ENCODE measurements at regions not wholly inside any gene's neighbourhood (a gene's known extent, or its start where the extent isn't known, plus 50 kb on each side); places are given as distances from the start of the nearest gene placed in this dataset.
"Not testable (repeated sequence)": the region's sequence is repeated elsewhere in the genome, so short reads cannot be mapped to it uniquely, and the experiment has no call there.

DNA sequence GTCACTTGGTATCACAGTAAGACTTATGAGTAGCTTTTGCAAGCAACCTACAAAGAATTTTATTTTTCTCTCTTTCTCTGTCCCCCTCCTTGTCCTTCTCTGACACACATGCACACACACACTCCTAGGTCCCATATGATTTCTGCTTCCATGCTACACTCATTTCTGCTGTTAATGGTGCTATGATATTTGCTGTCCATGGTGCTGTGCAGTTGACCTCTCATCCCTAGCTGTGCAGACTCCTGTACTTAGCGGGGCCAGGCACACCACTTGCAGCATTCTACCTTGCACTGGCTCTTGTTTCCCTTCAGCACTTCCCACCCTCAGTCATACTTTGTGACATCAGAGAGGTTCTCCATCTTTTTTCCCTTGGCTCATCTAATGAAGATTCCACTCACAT is 158.9 kb upstream of the CNTNAP4 start:
- no peak for DNase-seq (ENCODE audit: low read depth)
- no peaks in the 10 kb centered on the region for H3K27me3 ChIP-seq (replicated peaks; ENCODE audit: control insufficient read depth, insufficient read depth, low read length)

DNA sequence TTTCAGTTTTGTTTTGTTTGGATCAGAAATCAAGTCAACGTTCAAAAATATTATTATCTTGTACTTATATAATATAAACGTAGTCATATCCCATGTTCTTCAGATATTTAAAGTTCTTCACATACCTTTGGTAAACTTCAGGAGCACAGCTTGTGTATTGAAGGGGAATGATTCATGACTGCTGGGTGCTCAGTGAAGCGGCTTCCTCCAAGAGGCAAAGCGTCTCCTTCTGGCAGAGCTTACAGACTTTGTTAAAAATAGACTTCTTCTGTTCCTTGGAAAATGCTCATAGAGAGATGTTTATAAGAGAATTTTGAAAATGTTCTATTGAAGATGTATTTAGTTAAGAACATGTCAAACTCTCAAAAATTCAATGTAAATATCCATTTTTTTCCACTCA is 155.6 kb upstream of the CNTNAP4 start:
- Histone ChIP-seq H3K27me3 (replicated peaks; ENCODE audit: control insufficient read depth, insufficient read depth, low read length) (no peaks in the 10 kb centered on the region), H3K9me3 (ENCODE audit: control insufficient read depth, low read length) (no peaks in the 10 kb centered on the region), H3K4me3 (ENCODE audit: low read length) (no peak overlapping the region), H3K36me3 (ENCODE audit: control insufficient read depth, insufficient read depth, low read length, severe bottlenecking) (no peaks in the 10 kb centered on the region), H3K4me1 (ENCODE audit: control insufficient read depth, insufficient read depth, low read length) (no peaks in the 10 kb centered on the region), H3K9ac (ENCODE audit: low read length) (no peak overlapping the region)
- DNase-seq (ENCODE audit: low read depth), result peak; percentile 4

More for the DNA sequence above, 158.9 kb upstream of the CNTNAP4 start:
- Histone ChIP-seq H3K9ac (ENCODE audit: low read length) (no peak overlapping the region), H3K4me3 (ENCODE audit: low read length) (no peak overlapping the region), H3K36me3 (ENCODE audit: control insufficient read depth, insufficient read depth, low read length, severe bottlenecking) (no peaks in the 10 kb centered on the region), H3K9me3 (ENCODE audit: control insufficient read depth, low read length) (no peaks in the 10 kb centered on the region), H3K4me1 (ENCODE audit: control insufficient read depth, insufficient read depth, low read length) (peaks cover 6% of the 10 kb centered on the region)

DNA sequence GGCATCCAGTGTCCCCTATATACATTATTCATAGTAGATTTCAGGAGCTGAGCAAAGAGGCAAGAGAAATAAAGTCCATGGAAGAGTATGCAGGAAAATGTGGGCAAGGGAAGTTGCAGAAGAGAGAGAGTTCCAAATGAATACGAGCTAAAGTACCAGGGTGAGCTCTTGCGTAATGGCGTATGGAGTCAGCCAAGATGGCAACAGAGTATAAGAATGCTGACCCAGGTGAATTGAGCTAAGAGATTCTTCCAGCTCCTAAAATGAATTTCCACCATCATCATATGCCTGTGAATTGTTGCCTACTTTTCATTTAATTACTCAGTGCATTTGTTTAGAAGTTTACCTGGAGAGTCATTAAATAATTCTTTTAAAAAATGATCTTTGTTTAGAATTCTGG is 153.2 kb upstream of the CNTNAP4 start:
- H3K4me3 ChIP-seq (ENCODE audit: low read length), result no peak overlapping the region
- DNase-seq (ENCODE audit: low read depth), result no peak
- no peaks in the 10 kb centered on the region for H3K4me1 ChIP-seq (ENCODE audit: control insufficient read depth, insufficient read depth, low read length)
- H3K9me3 ChIP-seq (ENCODE audit: control insufficient read depth, low read length), result no peaks in the 10 kb centered on the region
- H3K27me3 ChIP-seq (replicated peaks; ENCODE audit: control insufficient read depth, insufficient read depth, low read length), result no peaks in the 10 kb centered on the region
- H3K9ac ChIP-seq (ENCODE audit: low read length), result no peak overlapping the region
- no peaks in the 10 kb centered on the region for H3K36me3 ChIP-seq (ENCODE audit: control insufficient read depth, insufficient read depth, low read length, severe bottlenecking)

DNA sequence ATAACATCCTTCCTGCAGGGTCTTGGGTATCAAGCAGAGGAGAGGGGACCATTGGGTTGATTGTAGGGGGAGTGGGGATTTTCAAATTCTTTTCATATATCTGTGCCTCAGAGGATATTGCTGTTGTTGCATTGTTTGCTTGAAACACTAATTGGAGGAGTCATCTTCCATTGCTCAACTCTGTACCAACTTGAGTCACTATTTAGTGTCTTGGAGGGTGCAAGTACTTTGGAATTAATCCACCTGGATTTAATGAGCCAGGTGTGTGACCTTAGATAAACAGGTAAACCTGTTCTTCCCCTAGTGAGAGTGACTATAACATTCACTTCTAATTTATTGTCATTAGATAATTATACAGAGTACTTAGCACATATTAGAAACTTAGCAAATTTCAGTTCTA is 151.3 kb upstream of the CNTNAP4 start:
- no peaks in the 10 kb centered on the region for H3K27me3 ChIP-seq (replicated peaks; ENCODE audit: control insufficient read depth, insufficient read depth, low read length)
- no peaks in the 10 kb centered on the region for H3K36me3 ChIP-seq (ENCODE audit: control insufficient read depth, insufficient read depth, low read length, severe bottlenecking)
- H3K9ac ChIP-seq (ENCODE audit: low read length), result no peak overlapping the region
- no peak overlapping the region for H3K4me3 ChIP-seq (ENCODE audit: low read length)
- H3K9me3 ChIP-seq (ENCODE audit: control insufficient read depth, low read length), result no peaks in the 10 kb centered on the region
- DNase-seq (ENCODE audit: low read depth), result no peak
- no peaks in the 10 kb centered on the region for H3K4me1 ChIP-seq (ENCODE audit: control insufficient read depth, insufficient read depth, low read length)

DNA sequence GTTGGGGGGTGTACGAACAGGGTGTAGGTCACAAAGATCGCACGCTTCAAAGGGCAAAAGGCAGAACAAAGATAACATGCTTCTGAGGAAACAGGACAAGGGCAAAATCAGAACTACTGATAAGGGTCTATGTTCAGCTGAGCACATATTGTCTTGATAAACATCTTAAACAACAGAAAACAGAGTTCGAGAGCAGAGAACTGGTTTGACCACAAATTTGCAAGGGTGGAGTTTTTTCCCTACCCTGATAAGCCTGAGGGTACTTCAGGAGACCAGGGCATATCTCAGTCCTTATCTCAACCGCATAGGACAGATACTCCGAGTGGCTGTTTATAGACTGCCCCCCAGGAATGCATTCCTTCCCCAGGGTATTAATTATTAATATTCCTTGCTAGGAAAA is 139.1 kb upstream of the CNTNAP4 start:
- H3K36me3 ChIP-seq (ENCODE audit: control insufficient read depth, insufficient read depth, low read length, severe bottlenecking); DNase-seq (ENCODE audit: low read depth); H3K4me1 ChIP-seq (ENCODE audit: control insufficient read depth, insufficient read depth, low read length); H3K4me3 ChIP-seq (ENCODE audit: low read length); H3K27me3 ChIP-seq (replicated peaks; ENCODE audit: control insufficient read depth, insufficient read depth, low read length); H3K9me3 ChIP-seq (ENCODE audit: control insufficient read depth, low read length); H3K9ac ChIP-seq (ENCODE audit: low read length): not testable (repeated sequence)

DNA sequence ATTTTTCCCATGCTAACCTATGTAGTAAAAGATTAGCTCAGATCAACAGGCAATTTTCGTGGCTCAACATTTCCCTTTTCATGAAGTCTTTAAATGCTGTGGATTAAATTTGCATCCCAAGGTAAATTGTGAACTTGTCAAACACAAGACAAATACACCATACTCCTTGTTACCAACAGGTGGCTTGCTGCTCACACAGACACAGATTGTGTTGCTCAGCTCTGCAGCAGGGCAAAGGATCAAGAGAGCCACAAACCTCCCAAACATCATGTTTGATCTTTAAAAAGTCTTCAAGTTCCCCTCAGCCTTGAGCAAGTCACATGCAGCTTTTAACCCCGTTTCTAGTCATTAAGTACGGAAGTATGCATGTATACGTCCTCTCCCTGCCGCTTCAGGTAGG is 119.6 kb upstream of the CNTNAP4 start:
- Histone ChIP-seq H3K9me3 (ENCODE audit: control insufficient read depth, low read length) (no peaks in the 10 kb centered on the region), H3K9ac (ENCODE audit: low read length) (no peak overlapping the region), H3K36me3 (ENCODE audit: control insufficient read depth, insufficient read depth, low read length, severe bottlenecking) (no peaks in the 10 kb centered on the region), H3K4me1 (ENCODE audit: control insufficient read depth, insufficient read depth, low read length) (no peaks in the 10 kb centered on the region), H3K27me3 (replicated peaks; ENCODE audit: control insufficient read depth, insufficient read depth, low read length) (no peaks in the 10 kb centered on the region), H3K4me3 (ENCODE audit: low read length) (no peak overlapping the region)
- DNase-seq (ENCODE audit: low read depth), result no peak

DNA sequence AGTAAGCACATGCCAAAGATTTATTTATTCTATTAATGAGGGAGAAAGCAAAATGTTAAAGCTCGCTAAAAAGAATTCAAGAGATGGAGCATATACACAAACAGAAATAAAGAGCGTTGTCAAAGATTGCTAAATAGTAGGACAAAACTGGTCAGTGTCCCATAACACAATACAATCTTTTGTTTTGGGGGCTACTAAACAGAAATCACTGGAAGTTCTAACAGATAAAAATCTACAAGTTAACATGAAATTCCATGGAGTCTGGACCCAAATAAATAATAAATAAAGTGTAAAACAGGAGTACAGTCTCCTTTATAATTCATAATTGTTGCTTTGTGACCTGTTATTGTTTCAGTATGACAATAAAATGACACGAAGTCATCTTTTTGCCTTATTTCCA is 115.2 kb upstream of the CNTNAP4 start:
- Histone ChIP-seq H3K4me3 (ENCODE audit: low read length) (no peak overlapping the region), H3K27me3 (replicated peaks; ENCODE audit: control insufficient read depth, insufficient read depth, low read length) (no peaks in the 10 kb centered on the region), H3K9ac (ENCODE audit: low read length) (no peak overlapping the region), H3K4me1 (ENCODE audit: control insufficient read depth, insufficient read depth, low read length) (no peaks in the 10 kb centered on the region), H3K36me3 (ENCODE audit: control insufficient read depth, insufficient read depth, low read length, severe bottlenecking) (no peaks in the 10 kb centered on the region), H3K9me3 (ENCODE audit: control insufficient read depth, low read length) (no peaks in the 10 kb centered on the region)
- DNase-seq (ENCODE audit: low read depth), result no peak

DNA sequence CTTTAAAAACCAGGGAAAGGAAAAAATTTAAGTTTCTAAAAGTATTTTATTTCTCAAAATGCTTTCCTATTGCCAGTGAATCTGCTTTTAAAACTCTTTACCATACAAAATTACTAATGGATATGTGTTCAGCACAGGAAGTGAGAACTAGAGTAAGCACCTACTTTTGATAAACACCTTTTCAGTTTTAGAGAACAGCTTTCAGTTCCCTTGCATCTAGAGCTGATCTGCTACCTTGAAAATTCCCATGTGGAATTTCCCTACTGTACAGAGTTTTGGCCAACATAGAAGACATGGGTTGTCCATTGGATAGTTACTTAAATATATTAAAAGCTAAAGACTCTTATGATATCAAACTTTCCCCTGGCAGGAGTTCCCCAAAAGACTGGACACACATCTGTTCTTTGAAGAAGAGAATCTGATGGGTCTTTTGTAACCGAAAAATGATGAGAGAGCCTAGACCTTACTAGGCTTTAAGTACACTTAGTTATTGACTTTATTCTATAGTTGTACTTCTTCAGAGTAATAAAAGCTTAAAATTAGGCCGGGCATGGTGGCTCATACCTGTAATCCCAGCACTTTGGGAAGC is 112.1 kb upstream of the CNTNAP4 start:
- Histone ChIP-seq H3K4me3 (ENCODE audit: low read length) (no peak overlapping the region), H3K9me3 (ENCODE audit: control insufficient read depth, low read length) (no peaks in the 10 kb centered on the region), H3K36me3 (ENCODE audit: control insufficient read depth, insufficient read depth, low read length, severe bottlenecking) (no peaks in the 10 kb centered on the region), H3K27me3 (replicated peaks; ENCODE audit: control insufficient read depth, insufficient read depth, low read length) (no peaks in the 10 kb centered on the region), H3K4me1 (ENCODE audit: control insufficient read depth, insufficient read depth, low read length) (no peaks in the 10 kb centered on the region), H3K9ac (ENCODE audit: low read length) (no peak overlapping the region)
- no peak for DNase-seq (ENCODE audit: low read depth)

DNA sequence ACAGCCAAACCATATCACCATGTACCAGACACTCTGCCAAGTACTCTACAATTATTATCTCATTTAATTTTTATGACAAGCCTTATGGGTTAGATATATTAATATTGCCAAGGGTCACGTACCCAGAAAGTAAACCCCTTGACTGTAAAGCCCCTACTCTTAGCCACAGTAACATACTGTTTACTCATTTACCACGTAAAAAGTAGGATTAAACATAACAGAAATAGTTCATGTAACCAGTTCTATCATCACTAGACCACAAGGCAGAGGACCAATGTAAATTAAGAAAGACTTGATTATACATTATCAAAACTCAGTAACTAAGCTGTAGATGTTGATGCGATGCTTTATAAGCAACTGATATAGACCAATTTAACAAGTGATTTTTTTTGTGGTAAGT is 101.5 kb upstream of the CNTNAP4 start:
- Histone ChIP-seq H3K27me3 (replicated peaks; ENCODE audit: control insufficient read depth, insufficient read depth, low read length) (no peaks in the 10 kb centered on the region), H3K9me3 (ENCODE audit: control insufficient read depth, low read length) (peaks cover 9% of the 10 kb centered on the region), H3K36me3 (ENCODE audit: control insufficient read depth, insufficient read depth, low read length, severe bottlenecking) (no peaks in the 10 kb centered on the region), H3K4me3 (ENCODE audit: low read length) (no peak overlapping the region), H3K4me1 (ENCODE audit: control insufficient read depth, insufficient read depth, low read length) (no peaks in the 10 kb centered on the region), H3K9ac (ENCODE audit: low read length) (no peak overlapping the region)
- DNase-seq (ENCODE audit: low read depth), result no peak

DNA sequence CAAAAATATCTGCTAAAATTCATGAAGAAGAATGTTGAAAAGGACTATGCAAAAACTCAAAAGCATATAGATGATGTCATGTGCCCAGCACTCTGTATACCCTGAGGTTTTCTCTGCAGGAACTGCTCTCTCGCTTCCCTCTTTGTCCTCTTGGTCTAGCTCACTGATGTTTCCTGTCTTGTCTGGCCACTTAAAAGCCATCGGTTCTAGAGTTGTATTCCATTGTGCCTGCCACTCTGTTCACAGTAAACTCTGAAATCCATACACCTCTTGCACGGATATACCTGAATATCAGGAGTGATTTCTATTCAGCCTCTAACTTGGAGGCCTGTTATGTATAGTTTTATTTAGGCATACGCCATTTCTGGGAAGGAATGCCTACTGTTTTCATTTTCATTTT is 101.0 kb upstream of the CNTNAP4 start:
- H3K4me1 ChIP-seq (ENCODE audit: control insufficient read depth, insufficient read depth, low read length), result no peaks in the 10 kb centered on the region
- H3K9me3 ChIP-seq (ENCODE audit: control insufficient read depth, low read length), result peaks cover 9% of the 10 kb centered on the region
- H3K36me3 ChIP-seq (ENCODE audit: control insufficient read depth, insufficient read depth, low read length, severe bottlenecking), result no peaks in the 10 kb centered on the region
- H3K27me3 ChIP-seq (replicated peaks; ENCODE audit: control insufficient read depth, insufficient read depth, low read length), result no peaks in the 10 kb centered on the region
- H3K4me3 ChIP-seq (ENCODE audit: low read length), result no peak overlapping the region
- DNase-seq (ENCODE audit: low read depth), result no peak
- H3K9ac ChIP-seq (ENCODE audit: low read length), result no peak overlapping the region

DNA sequence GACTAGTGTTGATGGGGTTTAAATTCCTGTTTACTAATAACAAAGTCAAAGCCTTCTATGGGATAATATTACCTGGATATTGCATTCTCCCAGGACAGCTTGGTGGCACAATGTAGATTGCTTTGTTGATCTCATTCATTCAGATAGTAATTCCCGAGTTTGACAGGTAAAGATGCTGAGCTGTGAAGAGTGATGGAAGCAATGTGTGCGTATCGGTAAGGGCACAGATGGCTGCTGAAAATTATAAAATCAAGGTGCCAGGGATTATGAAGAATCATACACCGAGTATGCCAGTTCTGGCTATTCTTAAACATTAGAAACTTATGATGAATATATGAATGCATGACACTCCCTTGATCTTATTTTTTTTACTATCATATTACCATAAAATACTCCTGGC is 100.6 kb upstream of the CNTNAP4 start:
- no peak overlapping the region for H3K4me3 ChIP-seq (ENCODE audit: low read length)
- no peak for DNase-seq (ENCODE audit: low read depth)
- H3K9me3 ChIP-seq (ENCODE audit: control insufficient read depth, low read length), result peaks cover 7% of the 10 kb centered on the region
- H3K36me3 ChIP-seq (ENCODE audit: control insufficient read depth, insufficient read depth, low read length, severe bottlenecking), result no peaks in the 10 kb centered on the region
- H3K4me1 ChIP-seq (ENCODE audit: control insufficient read depth, insufficient read depth, low read length), result peaks cover 4% of the 10 kb centered on the region
- no peaks in the 10 kb centered on the region for H3K27me3 ChIP-seq (replicated peaks; ENCODE audit: control insufficient read depth, insufficient read depth, low read length)
- H3K9ac ChIP-seq (ENCODE audit: low read length), result no peak overlapping the region

DNA sequence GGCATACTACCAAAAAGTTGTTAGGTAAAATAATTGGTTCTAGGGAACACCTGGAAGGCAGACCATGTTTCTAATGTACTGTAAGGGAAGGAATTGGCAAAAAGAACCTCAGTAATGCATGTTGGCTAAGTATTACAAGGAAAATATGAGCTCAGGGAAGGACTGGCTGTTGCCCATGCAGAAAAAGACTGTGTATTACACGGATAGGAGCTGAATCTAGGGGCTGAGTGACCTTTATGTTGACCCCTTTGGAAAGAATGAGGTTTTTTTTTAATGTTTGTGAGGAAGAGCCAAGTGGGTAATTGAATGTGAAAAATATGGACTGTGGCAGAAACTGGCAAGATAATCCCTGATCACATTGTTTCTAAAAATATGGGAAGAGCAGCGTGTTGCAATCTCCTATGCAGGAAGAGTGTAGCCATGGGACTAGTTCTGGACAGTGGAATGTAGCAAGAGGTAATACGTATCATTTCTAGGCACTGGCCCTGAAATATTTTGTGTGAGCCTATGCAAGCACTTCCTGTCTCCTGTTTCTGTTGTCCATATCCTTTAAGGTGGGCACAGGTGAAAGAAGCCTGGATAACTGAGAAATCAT is 95.1 kb upstream of the CNTNAP4 start:
- H3K9me3 ChIP-seq (ENCODE audit: control insufficient read depth, low read length), result no peaks in the 10 kb centered on the region
- H3K9ac ChIP-seq (ENCODE audit: low read length), result peak overlapping the region; percentile 32
- peaks cover 21% of the 10 kb centered on the region for H3K4me1 ChIP-seq (ENCODE audit: control insufficient read depth, insufficient read depth, low read length)
- peak overlapping the region; percentile 1 for H3K4me3 ChIP-seq (ENCODE audit: low read length)
- no peaks in the 10 kb centered on the region for H3K36me3 ChIP-seq (ENCODE audit: control insufficient read depth, insufficient read depth, low read length, severe bottlenecking)
- H3K27me3 ChIP-seq (replicated peaks; ENCODE audit: control insufficient read depth, insufficient read depth, low read length), result no peaks in the 10 kb centered on the region
- no peak for DNase-seq (ENCODE audit: low read depth)
